Lower leg skin (tissue), 3 donors: ENCODE measurements at regions not wholly inside any gene's neighbourhood (a gene's known extent, or its start where the extent isn't known, plus 50 kb on each side); places are given as distances from the start of the nearest gene placed in this dataset.

Experiments used
- CTCF ChIP-seq, 3 donors: fragments of 450-650 bp; IDR thresholded peaks; one replicate each; pipeline ENCODE4 v1.5.1; 2016; ENCODE audit warnings: antibody characterized with exemption in 3 of 3, mild to moderate bottlenecking in 3 of 3, moderate library complexity in 2 of 3
- POLR2A ChIP-seq, 2 donors: fragments of 450-650 bp; IDR thresholded peaks; one replicate each; pipeline ENCODE4 v1.6.1; 2016 to 2017; ENCODE audit warnings: antibody characterized with exemption in 2 of 2, mild to moderate bottlenecking in 1 of 2, moderate library complexity in 1 of 2

GRCh38 chr18:1057367-1057766 is 152.7 kb downstream of the ADCYAP1 start:
- TF ChIP-seq CTCF (IDR thresholded peaks at IDR 0.05) (no peak), POLR2A (IDR thresholded peaks at IDR 0.05) (no peak)
